ENCODE measurements at regions not wholly inside any gene's neighbourhood (a gene's known extent, or its start where the extent isn't known, plus 50 kb on each side); places are given as distances from the start of the nearest gene placed in this dataset.

GRCh38 chr4:124111411-124111810 is 601.1 kb downstream of the ANKRD50 start:
- Histone ChIP-seq H3K9me3 (ENCODE audit: low read length) (no peaks in the 10 kb centered on the region), H3K4me1 (ENCODE audit: insufficient read depth, low read length, poor library complexity, severe bottlenecking) (no peaks in the 10 kb centered on the region), H3K27ac (ENCODE audit: low read depth, low read length, poor library complexity, severe bottlenecking) (no peak overlapping the region), H3K9me2 (ENCODE audit: insufficient read depth, low read length) (no peaks in the 10 kb centered on the region), H4K20me1 (ENCODE audit: insufficient read depth, low read length) (no peaks in the 10 kb centered on the region), H3K36me3 (ENCODE audit: insufficient read depth, low read length) (no peaks in the 10 kb centered on the region), H2AFZ (ENCODE audit: low read length) (no peak overlapping the region), H3K4me3 (ENCODE audit: low read depth, low read length, poor library complexity, severe bottlenecking) (no peak overlapping the region), H3K79me2 (ENCODE audit: insufficient read depth, low read depth, low read length) (no peaks in the 10 kb centered on the region), H3K4me2 (ENCODE audit: low read length) (no peak overlapping the region)
- POLR2A ChIA-PET: no interaction called here
- TF ChIP-seq EZH2phosphoT487 (IDR thresholded peaks at IDR 0.05; ENCODE audit: borderline replicate concordance, low read depth, low read length) (no peak), CTCF (conservative IDR thresholded peaks at IDR 0.05; ENCODE audit: low read length) (no peak)
- intact Hi-C loops (cut with micrococcal nuclease; ENCODE audit: unreplicated experiment): loop anchor here (5.0 kb wide), 1 partner anchor 339 kb away; no protein-coding TSS in a partner anchor
- no peak for DNase-seq (ENCODE audit: low spot score)
- no TSS peak for BruUV-seq (replicated peaks)
- CTCF ChIA-PET (ENCODE audit: unreplicated experiment): no interaction called here

- intact Hi-C loops (cut with micrococcal nuclease; ENCODE audit: unreplicated experiment): loop anchor here (5.0 kb wide), 1 partner anchor 340 kb away; no protein-coding TSS in a partner anchor
- Histone ChIP-seq H3K27ac (ENCODE audit: low read depth, low read length, poor library complexity, severe bottlenecking) (no peak overlapping the region), H3K4me2 (ENCODE audit: low read length) (no peak overlapping the region), H3K9me2 (ENCODE audit: insufficient read depth, low read length) (no peaks in the 10 kb centered on the region), H3K4me1 (ENCODE audit: insufficient read depth, low read length, poor library complexity, severe bottlenecking) (no peaks in the 10 kb centered on the region), H3K9me3 (ENCODE audit: low read length) (no peaks in the 10 kb centered on the region), H3K4me3 (ENCODE audit: low read depth, low read length, poor library complexity, severe bottlenecking) (no peak overlapping the region), H3K36me3 (ENCODE audit: insufficient read depth, low read length) (no peaks in the 10 kb centered on the region), H3K79me2 (ENCODE audit: insufficient read depth, low read depth, low read length) (no peaks in the 10 kb centered on the region), H2AFZ (ENCODE audit: low read length) (no peak overlapping the region), H4K20me1 (ENCODE audit: insufficient read depth, low read length) (no peaks in the 10 kb centered on the region)
- ChIA-PET CTCF (ENCODE audit: unreplicated experiment) (no interaction called here), POLR2A (no interaction called here)
- BruUV-seq (replicated peaks): no TSS peak
- TF ChIP-seq CTCF (conservative IDR thresholded peaks at IDR 0.05; ENCODE audit: low read length) (peak; percentile 76), EZH2phosphoT487 (IDR thresholded peaks at IDR 0.05; ENCODE audit: borderline replicate concordance, low read depth, low read length) (no peak)
- DNase-seq (ENCODE audit: low spot score): peak; percentile 54
Observed at GRCh38 chr4:124111922-124112321, 600.6 kb downstream of the ANKRD50 start.

GRCh38 chr4:124118061-124118460 is 594.5 kb downstream of the ANKRD50 start:
- ChIA-PET CTCF (ENCODE audit: unreplicated experiment) (no interaction called here), POLR2A (no interaction called here)
- H3K9me2 ChIP-seq (ENCODE audit: insufficient read depth, low read length): no peaks in the 10 kb centered on the region
- TF ChIP-seq CTCF (conservative IDR thresholded peaks at IDR 0.05; ENCODE audit: low read length): no peak
- TF ChIP-seq EZH2phosphoT487 (IDR thresholded peaks at IDR 0.05; ENCODE audit: borderline replicate concordance, low read depth, low read length): no peak
- H2AFZ ChIP-seq (ENCODE audit: low read length): no peak overlapping the region
- no peak for DNase-seq (ENCODE audit: low spot score)
- intact Hi-C loops (cut with micrococcal nuclease; ENCODE audit: unreplicated experiment): no loop called here
- no TSS peak for BruUV-seq (replicated peaks)
- no peak overlapping the region for H3K27ac ChIP-seq (ENCODE audit: low read depth, low read length, poor library complexity, severe bottlenecking)
- H3K4me2 ChIP-seq (ENCODE audit: low read length): no peak overlapping the region
- H3K9me3 ChIP-seq (ENCODE audit: low read length): no peaks in the 10 kb centered on the region
- no peak overlapping the region for H3K4me3 ChIP-seq (ENCODE audit: low read depth, low read length, poor library complexity, severe bottlenecking)
- H3K79me2 ChIP-seq (ENCODE audit: insufficient read depth, low read depth, low read length): no peaks in the 10 kb centered on the region
- no peaks in the 10 kb centered on the region for H3K4me1 ChIP-seq (ENCODE audit: insufficient read depth, low read length, poor library complexity, severe bottlenecking)
- no peaks in the 10 kb centered on the region for H3K36me3 ChIP-seq (ENCODE audit: insufficient read depth, low read length)
- H4K20me1 ChIP-seq (ENCODE audit: insufficient read depth, low read length): no peaks in the 10 kb centered on the region

Measured in OCI-LY7 (cell line).